ENCODE measurements at regions not wholly inside any gene's neighbourhood (a gene's known extent, or its start where the extent isn't known, plus 50 kb on each side); places are given as distances from the start of the nearest gene placed in this dataset.

- DNase-seq, result no peak
These were observed 227.6 kb upstream of the SMIM21 start for GRCh38 chr18:75654851-75655751.

- no peak for DNase-seq
These were observed 226.9 kb upstream of the SMIM21 start for GRCh38 chr18:75654386-75654785.

- DNase-seq, result no peak
These were observed 225.0 kb upstream of the SMIM21 start for GRCh38 chr18:75652528-75652927.

GRCh38 chr18:75644871-75645270 lies 217.4 kb upstream of the SMIM21 start:
- no peak for DNase-seq

GRCh38 chr18:75643083-75643482 lies 215.6 kb upstream of the SMIM21 start:
- no peak for DNase-seq

- no peak for DNase-seq
These were observed 211.9 kb upstream of the SMIM21 start for GRCh38 chr18:75639472-75639831.

- no peak for DNase-seq
These were observed 211.4 kb upstream of the SMIM21 start for GRCh38 chr18:75638776-75639471.

- DNase-seq, result no peak
These were observed 210.8 kb upstream of the SMIM21 start for GRCh38 chr18:75638223-75638775.

GRCh38 chr18:75635096-75635495 lies 207.6 kb upstream of the SMIM21 start:
- no peak for DNase-seq

- no peak for DNase-seq
These were observed 198.5 kb upstream of the SMIM21 start for GRCh38 chr18:75625966-75626365.

GRCh38 chr18:75624869-75625268 lies 197.4 kb upstream of the SMIM21 start:
- no peak for DNase-seq

GRCh38 chr18:75621818-75622217 lies 194.3 kb upstream of the SMIM21 start:
- DNase-seq, result no peak

- DNase-seq, result no peak
These were observed 190.6 kb upstream of the SMIM21 start for GRCh38 chr18:75618146-75618545.

GRCh38 chr18:75612456-75612855 lies 185.0 kb upstream of the SMIM21 start:
- DNase-seq, result no peak

- DNase-seq, result no peak
These were observed 180.2 kb upstream of the SMIM21 start for GRCh38 chr18:75607701-75608100.

- no peak for DNase-seq
These were observed 165.0 kb upstream of the SMIM21 start for GRCh38 chr18:75592527-75592926.

- no peak for DNase-seq
These were observed 160.9 kb upstream of the SMIM21 start for GRCh38 chr18:75588412-75588811.

GRCh38 chr18:75587131-75587530 lies 159.6 kb upstream of the SMIM21 start:
- DNase-seq, result no peak

- DNase-seq, result no peak
These were observed 158.8 kb upstream of the SMIM21 start for GRCh38 chr18:75586130-75586889.

- no peak for DNase-seq
These were observed 155.4 kb upstream of the SMIM21 start for GRCh38 chr18:75582940-75583339.

GRCh38 chr18:75582406-75582821 lies 154.9 kb upstream of the SMIM21 start:
- DNase-seq, result no peak

GRCh38 chr18:75581336-75582131 lies 154.0 kb upstream of the SMIM21 start:
- no peak for DNase-seq
